ENCODE measurements at regions not wholly inside any gene's neighbourhood (a gene's known extent, or its start where the extent isn't known, plus 50 kb on each side); places are given as distances from the start of the nearest gene placed in this dataset.

- no peak for ATAC-seq (ENCODE audit: poor library complexity)
- POLR2A ChIA-PET, result no interaction called here
- no peaks in the 10 kb centered on the region for H3K27me3 ChIP-seq (ENCODE audit: control insufficient read depth in 1 of 2, insufficient read depth in 2 of 2, low read length in 2 of 2)
- no peaks in the 10 kb centered on the region for H3K9me3 ChIP-seq (ENCODE audit: control insufficient read depth in 1 of 2, insufficient read depth in 1 of 2, low read length in 2 of 2)
- Mint-ChIP-seq H3K4me3 (no peak overlapping the region), H3K27ac (no peak overlapping the region), H3K36me3 (ENCODE audit: low read depth) (no peaks in the 10 kb centered on the region), H3K27me3 (peaks cover 4% of the 10 kb centered on the region), H3K9me3 (no peaks in the 10 kb centered on the region), H3K4me1 (ENCODE audit: low read depth) (no peaks in the 10 kb centered on the region)
- no peaks in the 10 kb centered on the region for H3K4me1 ChIP-seq (ENCODE audit: insufficient read depth, low read length)
- intact Hi-C loops (cut with DNase I, micrococcal nuclease), result no loop called here
- no peak overlapping the region for H3K27ac ChIP-seq (ENCODE audit: low read depth in 1 of 2, low read length in 2 of 2)
- TF ChIP-seq CTCF (IDR thresholded peaks at IDR 0.05), result no peak
- CTCF ChIA-PET, result interaction anchor here (0.9 kb wide), 1 partner anchor 14 kb away, joined by 3 read pairs; no protein-coding TSS in a partner anchor
- no peak overlapping the region for H3K4me3 ChIP-seq (ENCODE audit: low read length)
- no peak for DNase-seq
- no peaks in the 10 kb centered on the region for H3K36me3 ChIP-seq (ENCODE audit: insufficient read depth, low read length)
Measured at GRCh38 chr4:165667969-165668368, 205.1 kb upstream of the TLL1 start.

- ChIA-PET CTCF (no interaction called here), POLR2A (no interaction called here)
- no peaks in the 10 kb centered on the region for H3K36me3 ChIP-seq (ENCODE audit: insufficient read depth, low read length)
- no peak overlapping the region for H3K27ac Mint-ChIP-seq
- DNase-seq (no peak), ATAC-seq (ENCODE audit: poor library complexity) (no peak)
- no peaks in the 10 kb centered on the region for H3K9me3 ChIP-seq (ENCODE audit: control insufficient read depth in 1 of 2, insufficient read depth in 1 of 2, low read length in 2 of 2)
- intact Hi-C loops (cut with DNase I, micrococcal nuclease), result no loop called here
- TF ChIP-seq CTCF (IDR thresholded peaks at IDR 0.05), result no peak
- no peak overlapping the region for H3K27ac ChIP-seq (ENCODE audit: low read depth in 1 of 2, low read length in 2 of 2)
- no peaks in the 10 kb centered on the region for H3K4me1 ChIP-seq (ENCODE audit: insufficient read depth, low read length)
- no peaks in the 10 kb centered on the region for H3K9me3 Mint-ChIP-seq
- H3K4me3 ChIP-seq (ENCODE audit: low read length), result no peak overlapping the region
- no peaks in the 10 kb centered on the region for H3K36me3 Mint-ChIP-seq (ENCODE audit: low read depth)
- no peak overlapping the region for H3K4me3 Mint-ChIP-seq
- peaks cover 4% of the 10 kb centered on the region for H3K27me3 Mint-ChIP-seq
- no peaks in the 10 kb centered on the region for H3K4me1 Mint-ChIP-seq (ENCODE audit: low read depth)
- H3K27me3 ChIP-seq (ENCODE audit: control insufficient read depth in 1 of 2, insufficient read depth in 2 of 2, low read length in 2 of 2), result no peaks in the 10 kb centered on the region
Measured at GRCh38 chr4:165668694-165669093, 204.3 kb upstream of the TLL1 start.

- Histone ChIP-seq H3K27ac (ENCODE audit: low read depth in 1 of 2, low read length in 2 of 2) (no peak overlapping the region), H3K27me3 (ENCODE audit: control insufficient read depth in 1 of 2, insufficient read depth in 2 of 2, low read length in 2 of 2) (no peaks in the 10 kb centered on the region), H3K4me3 (ENCODE audit: low read length) (no peak overlapping the region), H3K4me1 (ENCODE audit: insufficient read depth, low read length) (no peaks in the 10 kb centered on the region), H3K36me3 (ENCODE audit: insufficient read depth, low read length) (no peaks in the 10 kb centered on the region), H3K9me3 (ENCODE audit: control insufficient read depth in 1 of 2, insufficient read depth in 1 of 2, low read length in 2 of 2) (no peaks in the 10 kb centered on the region)
- H3K27ac Mint-ChIP-seq, result no peak overlapping the region
- intact Hi-C loops (cut with DNase I, micrococcal nuclease), result no loop called here
- ChIA-PET CTCF (interaction anchor here (0.7 kb wide), 1 partner anchor 1144 kb away, joined by 4 read pairs; no protein-coding TSS in a partner anchor), POLR2A (no interaction called here)
- DNase-seq, result no peak
- no peaks in the 10 kb centered on the region for H3K9me3 Mint-ChIP-seq
- no peak for ATAC-seq (ENCODE audit: poor library complexity)
- H3K27me3 Mint-ChIP-seq, result no peaks in the 10 kb centered on the region
- H3K36me3 Mint-ChIP-seq (ENCODE audit: low read depth), result no peaks in the 10 kb centered on the region
- TF ChIP-seq CTCF (IDR thresholded peaks at IDR 0.05), result no peak
- no peaks in the 10 kb centered on the region for H3K4me1 Mint-ChIP-seq (ENCODE audit: low read depth)
- H3K4me3 Mint-ChIP-seq, result no peak overlapping the region
Measured at GRCh38 chr4:165677081-165677480, 196.0 kb upstream of the TLL1 start.
